ENCODE measurements at regions not wholly inside any gene's neighbourhood (a gene's known extent, or its start where the extent isn't known, plus 50 kb on each side); places are given as distances from the start of the nearest gene placed in this dataset.

DNA sequence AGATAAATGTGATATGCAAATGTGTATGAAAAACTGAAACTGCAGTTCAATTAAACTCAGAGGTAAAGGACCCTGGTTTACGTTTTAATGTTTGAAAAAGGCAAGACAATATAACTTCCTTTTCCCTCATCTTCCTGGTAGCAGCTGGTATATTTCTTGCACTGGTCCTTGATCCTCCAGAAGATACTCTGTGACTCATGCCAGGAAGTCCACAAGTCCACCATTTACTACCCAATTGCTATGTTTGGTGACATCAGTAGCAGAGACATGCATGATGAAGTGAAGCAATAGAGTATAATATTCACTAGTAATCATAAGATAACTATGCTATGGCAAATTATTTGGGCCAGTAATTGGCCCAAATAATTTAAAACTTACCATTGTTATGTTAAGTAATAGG lies 774.5 kb upstream of the NEGR1 start:
- POLR2A ChIA-PET (ENCODE audit: unreplicated experiment) = interaction anchor here (0.8 kb wide), 1 partner anchor 974 kb away, joined by 3 read pairs; no protein-coding TSS in a partner anchor

DNA sequence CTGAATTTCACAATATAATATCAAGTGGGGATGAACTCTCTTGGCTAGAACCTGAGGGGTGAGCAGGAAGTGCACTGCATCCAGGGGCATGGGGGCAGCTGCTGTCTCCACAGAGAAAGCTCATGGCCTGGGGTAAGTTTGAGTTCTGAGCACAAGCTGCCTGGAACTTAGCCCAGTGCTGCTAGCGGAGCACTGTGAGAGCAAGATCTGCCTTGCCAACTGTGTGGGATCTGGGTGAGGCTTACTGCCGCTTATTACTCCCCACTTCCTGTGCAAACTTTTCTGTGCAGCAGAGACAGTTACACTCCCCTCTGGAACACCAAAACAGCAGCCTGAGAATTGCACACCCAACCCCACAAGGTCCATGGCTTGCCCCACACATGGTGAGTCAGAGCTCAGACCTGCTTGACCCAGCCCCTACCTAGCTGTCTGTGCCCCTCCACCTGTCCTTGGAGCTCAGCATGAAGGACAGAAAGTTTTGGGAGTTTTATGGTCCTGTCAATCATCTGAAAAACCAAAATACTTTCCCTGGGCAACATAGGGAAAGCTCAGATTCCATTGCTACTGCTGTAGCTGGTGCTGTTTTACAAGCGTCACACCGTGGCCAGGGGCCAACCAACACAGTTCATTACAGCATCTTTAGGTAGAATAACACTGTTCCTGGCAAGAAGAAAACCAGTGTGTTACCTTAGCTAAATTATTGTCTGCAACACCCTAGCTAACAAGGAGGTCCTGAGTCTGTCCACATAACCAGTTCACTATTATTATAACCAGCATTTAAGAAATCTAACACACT lies 762.1 kb upstream of the NEGR1 start:
- no peaks in the 10 kb centered on the region for H3K9me2 ChIP-seq (ENCODE audit: insufficient read depth)
- no peaks in the 10 kb centered on the region for H3K79me2 ChIP-seq (ENCODE audit: low read depth)
- no peak for DNase-seq
- H2AFZ ChIP-seq = no peak overlapping the region
- ChIA-PET CTCF (no interaction called here), POLR2A (ENCODE audit: unreplicated experiment) (no interaction called here)
- H3F3A ChIP-seq (ENCODE audit: insufficient read depth, low read depth) = no peaks in the 10 kb centered on the region
- no peaks in the 10 kb centered on the region for H4K20me1 ChIP-seq (ENCODE audit: insufficient read depth)
- no peaks in the 10 kb centered on the region for H3K27me3 ChIP-seq (ENCODE audit: insufficient read depth, low read depth)
- no peaks in the 10 kb centered on the region for H3K9me3 ChIP-seq (ENCODE audit: insufficient read depth, low read depth)
- BruUV-seq (replicated peaks) = no TSS peak
- no peak overlapping the region for H3K4me2 ChIP-seq
- no peaks in the 10 kb centered on the region for H3K36me3 ChIP-seq (ENCODE audit: low read depth)
- H3K27ac ChIP-seq = no peak overlapping the region
- intact Hi-C loops (cut with micrococcal nuclease; ENCODE audit: unreplicated experiment) = no loop called here
- H3K4me1 ChIP-seq (replicated peaks; ENCODE audit: insufficient read depth) = no peaks in the 10 kb centered on the region
- TF ChIP-seq, protein P1, sequence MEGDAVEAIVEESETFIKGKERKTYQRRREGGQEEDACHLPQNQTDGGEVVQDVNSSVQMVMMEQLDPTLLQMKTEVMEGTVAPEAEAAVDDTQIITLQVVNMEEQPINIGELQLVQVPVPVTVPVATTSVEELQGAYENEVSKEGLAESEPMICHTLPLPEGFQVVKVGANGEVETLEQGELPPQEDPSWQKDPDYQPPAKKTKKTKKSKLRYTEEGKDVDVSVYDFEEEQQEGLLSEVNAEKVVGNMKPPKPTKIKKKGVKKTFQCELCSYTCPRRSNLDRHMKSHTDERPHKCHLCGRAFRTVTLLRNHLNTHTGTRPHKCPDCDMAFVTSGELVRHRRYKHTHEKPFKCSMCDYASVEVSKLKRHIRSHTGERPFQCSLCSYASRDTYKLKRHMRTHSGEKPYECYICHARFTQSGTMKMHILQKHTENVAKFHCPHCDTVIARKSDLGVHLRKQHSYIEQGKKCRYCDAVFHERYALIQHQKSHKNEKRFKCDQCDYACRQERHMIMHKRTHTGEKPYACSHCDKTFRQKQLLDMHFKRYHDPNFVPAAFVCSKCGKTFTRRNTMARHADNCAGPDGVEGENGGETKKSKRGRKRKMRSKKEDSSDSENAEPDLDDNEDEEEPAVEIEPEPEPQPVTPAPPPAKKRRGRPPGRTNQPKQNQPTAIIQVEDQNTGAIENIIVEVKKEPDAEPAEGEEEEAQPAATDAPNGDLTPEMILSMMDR (conservative IDR thresholded peaks at IDR 0.05) = no peak
- no peak for TF ChIP-seq EZH2 (IDR thresholded peaks at IDR 0.05; ENCODE audit: low read depth)
- no peak overlapping the region for H3K4me3 ChIP-seq

More for the DNA sequence above, 774.5 kb upstream of the NEGR1 start:
- no peaks in the 10 kb centered on the region for H3K79me2 ChIP-seq (ENCODE audit: low read depth)
- no peak for DNase-seq
- H3K27me3 ChIP-seq (ENCODE audit: insufficient read depth, low read depth) = no peaks in the 10 kb centered on the region
- H3K9me3 ChIP-seq (ENCODE audit: insufficient read depth, low read depth) = no peaks in the 10 kb centered on the region; the same call in 1 of the 2 replicates
- H3K27ac ChIP-seq = no peak overlapping the region
- no TSS peak for BruUV-seq (replicated peaks)
- H3K4me2 ChIP-seq = no peak overlapping the region
- CTCF ChIA-PET = no interaction called here
- H4K20me1 ChIP-seq (ENCODE audit: insufficient read depth) = no peaks in the 10 kb centered on the region
- no peak for TF ChIP-seq EZH2 (IDR thresholded peaks at IDR 0.05; ENCODE audit: low read depth)
- TF ChIP-seq, protein P1 (conservative IDR thresholded peaks at IDR 0.05) = no peak
- no peaks in the 10 kb centered on the region for H3K36me3 ChIP-seq (ENCODE audit: low read depth)
- H3K4me3 ChIP-seq = no peak overlapping the region
- intact Hi-C loops (cut with micrococcal nuclease; ENCODE audit: unreplicated experiment) = no loop called here
- H3K4me1 ChIP-seq (replicated peaks; ENCODE audit: insufficient read depth) = no peaks in the 10 kb centered on the region
- no peak overlapping the region for H2AFZ ChIP-seq
- H3F3A ChIP-seq (ENCODE audit: insufficient read depth, low read depth) = no peaks in the 10 kb centered on the region
- 0 out of 2 replicates have a peak, but pooled peaks cover 6% of the 10 kb centered on the region for H3K9me2 ChIP-seq (ENCODE audit: insufficient read depth)

DNA sequence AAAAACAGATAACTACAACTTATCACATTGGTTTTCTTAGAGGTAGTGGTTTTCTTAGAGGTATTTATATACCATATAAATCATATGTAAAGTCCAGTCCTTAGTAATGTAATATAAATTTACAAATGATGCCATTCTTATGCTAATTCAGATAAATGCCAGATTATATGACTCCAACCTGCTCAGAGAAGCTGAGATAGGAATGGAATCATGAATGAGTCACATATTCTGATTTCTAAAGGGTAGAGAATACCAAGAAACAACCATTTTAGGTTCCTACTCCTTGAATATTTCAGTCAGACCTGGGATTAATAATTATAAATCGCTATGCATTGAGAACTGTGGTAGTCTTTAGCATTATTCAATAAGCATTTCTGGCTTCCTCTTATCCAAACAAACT lies 760.1 kb upstream of the NEGR1 start:
- H3K9me3 ChIP-seq (ENCODE audit: insufficient read depth, low read depth) = no peaks in the 10 kb centered on the region
- no peaks in the 10 kb centered on the region for H3K27me3 ChIP-seq (ENCODE audit: insufficient read depth, low read depth)
- no peaks in the 10 kb centered on the region for H3K4me1 ChIP-seq (replicated peaks; ENCODE audit: insufficient read depth)
- H4K20me1 ChIP-seq (ENCODE audit: insufficient read depth) = no peaks in the 10 kb centered on the region
- H3K4me2 ChIP-seq = no peak overlapping the region
- H3F3A ChIP-seq (ENCODE audit: insufficient read depth, low read depth) = no peaks in the 10 kb centered on the region
- no peaks in the 10 kb centered on the region for H3K79me2 ChIP-seq (ENCODE audit: low read depth)
- H3K36me3 ChIP-seq (ENCODE audit: low read depth) = no peaks in the 10 kb centered on the region
- no peak for DNase-seq
- no peak for TF ChIP-seq EZH2 (IDR thresholded peaks at IDR 0.05; ENCODE audit: low read depth)
- TF ChIP-seq, protein P1 (conservative IDR thresholded peaks at IDR 0.05) = no peak
- H3K27ac ChIP-seq = no peak overlapping the region
- POLR2A ChIA-PET (ENCODE audit: unreplicated experiment) = no interaction called here
- H3K4me3 ChIP-seq = no peak overlapping the region
- no peaks in the 10 kb centered on the region for H3K9me2 ChIP-seq (ENCODE audit: insufficient read depth)
- BruUV-seq (replicated peaks) = no TSS peak
- H2AFZ ChIP-seq = no peak overlapping the region
- intact Hi-C loops (cut with micrococcal nuclease; ENCODE audit: unreplicated experiment) = no loop called here
- CTCF ChIA-PET = no interaction called here

Measured in PC-9 (cell line).